TTC549 (cell line): ENCODE measurements at regions not wholly inside any gene's neighbourhood (a gene's known extent, or its start where the extent isn't known, plus 50 kb on each side); places are given as distances from the start of the nearest gene placed in this dataset.

Experiments
- FAIRE-seq: peaks from 2 replicates; lab custom pipeline; 2012; peaks lifted over from hg19 to GRCh38; lab: Jason Lieb, UNC

DNA sequence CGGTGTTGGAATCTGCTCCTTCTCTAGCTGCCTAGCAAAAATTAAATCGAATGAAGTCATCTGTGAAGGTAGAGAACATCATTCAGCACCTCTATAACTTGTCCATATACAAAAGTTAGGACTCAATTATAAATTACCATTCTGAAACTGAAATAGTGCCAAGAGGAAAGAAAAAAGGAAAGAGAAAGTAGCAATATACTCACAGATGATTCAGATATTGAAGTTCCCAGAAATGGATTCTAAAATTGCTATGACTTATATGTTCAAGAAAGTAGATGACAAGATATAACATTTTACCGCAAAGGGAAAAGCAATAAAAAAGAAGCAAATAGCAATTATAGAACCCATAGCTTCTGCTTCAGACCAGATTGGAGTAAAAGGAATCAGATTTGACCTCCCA is 333.6 kb upstream of the GYPC start:
- no peak for FAIRE-seq

DNA sequence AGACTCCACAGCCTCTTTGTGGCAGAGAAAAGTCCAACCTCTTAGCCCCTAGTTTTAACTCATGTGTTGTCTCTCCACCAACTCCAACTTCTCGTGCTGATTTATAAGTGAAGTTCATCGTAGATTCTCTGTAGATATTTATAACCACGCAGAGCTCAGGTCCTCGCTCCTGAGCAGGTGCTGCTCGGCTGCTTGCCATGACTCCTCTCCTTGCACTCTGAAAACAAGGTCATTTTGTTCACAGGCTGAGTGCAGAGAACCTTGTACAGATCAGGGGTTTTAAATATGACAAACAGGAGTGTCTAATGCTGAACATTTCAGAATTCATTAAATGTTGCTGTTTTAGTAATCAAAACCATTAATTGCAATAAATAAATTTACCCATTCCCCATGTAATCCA is 330.8 kb upstream of the GYPC start:
- FAIRE-seq: no peak

DNA sequence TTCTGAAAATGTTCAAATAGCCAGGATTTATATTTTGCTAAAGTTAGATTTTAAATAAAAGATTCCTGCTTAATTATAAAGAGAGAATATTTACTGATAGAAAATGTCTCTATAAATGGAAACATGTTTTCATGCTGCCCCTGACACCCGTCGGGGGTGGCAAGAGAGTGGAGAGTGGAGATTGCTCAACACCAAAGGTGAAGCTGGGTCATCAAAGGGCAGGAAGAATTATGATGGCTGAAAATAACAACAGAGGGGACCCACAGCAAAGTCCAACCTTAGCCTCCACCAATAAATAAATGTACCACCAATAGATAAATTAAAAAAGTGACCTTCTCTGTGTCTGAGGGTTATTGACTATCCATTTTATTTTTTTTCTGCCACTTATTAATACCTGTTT is 326.8 kb upstream of the GYPC start:
- no peak for FAIRE-seq

DNA sequence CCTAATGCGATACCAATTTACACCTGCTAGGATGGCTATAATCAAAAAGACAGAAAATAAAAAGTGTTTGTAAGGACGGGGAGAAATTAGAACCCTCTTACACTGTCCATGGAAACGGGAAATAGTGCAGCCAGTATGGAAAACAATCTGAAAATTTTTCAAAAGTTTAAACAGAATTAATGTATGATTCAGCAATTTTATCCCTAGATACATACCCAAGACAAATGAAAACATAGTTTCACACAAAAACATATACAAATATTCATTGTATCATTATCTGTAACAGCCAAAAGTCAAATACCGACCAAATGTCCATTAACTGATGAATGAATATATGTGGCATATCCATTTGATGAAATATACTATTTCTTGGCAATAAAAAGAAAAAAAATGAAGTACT is 313.5 kb upstream of the GYPC start:
- no peak for FAIRE-seq

DNA sequence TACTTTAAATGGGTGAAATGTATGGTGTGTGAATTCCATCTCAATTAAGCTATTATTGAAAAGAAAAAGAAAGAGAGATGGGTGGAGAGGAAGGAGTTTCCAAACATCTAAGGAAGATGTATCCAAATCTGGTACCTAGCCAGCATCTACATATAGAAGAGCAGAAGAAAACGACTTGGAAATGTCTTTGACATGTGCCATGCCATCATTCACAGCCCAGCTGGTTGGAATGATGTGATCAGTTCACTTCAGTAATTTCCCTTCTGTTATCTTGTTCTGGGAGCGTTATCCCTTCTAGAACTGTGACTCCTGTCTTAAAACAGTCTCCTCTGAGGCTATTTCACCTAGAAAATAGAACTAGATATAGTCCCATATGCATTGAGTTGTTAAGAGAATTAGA is 312.8 kb upstream of the GYPC start:
- FAIRE-seq: no peak

DNA sequence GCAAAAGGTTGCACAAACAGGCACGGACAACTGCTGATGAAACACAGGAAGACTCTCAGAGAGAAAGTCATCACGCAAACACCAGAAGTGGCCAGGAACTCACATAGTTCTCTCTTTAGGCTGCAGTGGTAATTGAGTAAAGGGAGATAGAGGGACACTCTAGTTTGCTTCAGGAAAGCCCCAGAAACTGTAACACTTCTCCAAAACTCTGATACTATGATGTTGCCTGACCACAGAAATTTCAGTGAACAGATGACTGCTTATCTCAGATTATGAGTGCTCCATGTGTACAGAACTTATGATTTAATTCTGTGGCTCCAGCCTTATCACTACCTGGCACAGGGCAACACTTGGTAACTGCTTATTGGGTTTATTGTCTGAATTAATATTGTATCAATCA is 311.5 kb upstream of the GYPC start:
- FAIRE-seq: no peak

DNA sequence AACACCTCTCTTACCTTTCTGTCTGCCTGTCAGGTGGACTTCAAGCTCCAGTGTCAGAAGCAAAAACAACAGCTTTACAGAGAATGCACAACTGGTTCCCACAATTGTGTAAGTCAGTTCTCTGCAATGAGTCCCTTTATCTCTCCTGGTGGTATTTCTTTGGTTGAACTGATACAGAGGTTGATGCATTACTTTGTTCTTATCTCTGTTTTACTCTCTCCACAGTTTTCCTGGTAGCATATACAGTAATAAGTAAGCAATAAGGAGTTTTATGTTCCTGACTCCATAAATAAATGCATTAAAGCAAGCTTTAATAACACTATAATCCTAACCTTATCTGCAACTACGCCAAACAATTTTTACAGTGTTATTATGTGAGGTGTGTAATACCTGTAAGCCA is 310.3 kb upstream of the GYPC start:
- FAIRE-seq: no peak

DNA sequence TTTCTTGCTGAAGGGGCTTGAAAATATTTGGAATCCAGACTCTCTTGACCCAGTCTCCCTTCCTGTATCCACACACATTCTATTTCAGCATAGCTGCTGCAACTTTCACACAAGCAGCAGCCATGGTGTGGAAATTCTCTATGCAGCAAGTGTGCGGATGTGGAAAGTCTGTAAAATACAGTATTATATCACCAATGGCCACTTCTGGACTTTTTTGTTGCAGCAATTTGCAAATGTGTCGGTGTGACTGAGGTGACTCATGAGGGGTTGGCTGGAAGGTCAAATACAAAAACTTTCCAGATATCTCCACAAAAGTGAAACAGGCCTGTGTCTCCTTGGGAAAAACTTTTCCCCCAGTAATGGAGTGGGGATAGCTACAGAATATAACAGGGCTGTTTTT is 299.3 kb upstream of the GYPC start:
- FAIRE-seq: no peak

DNA sequence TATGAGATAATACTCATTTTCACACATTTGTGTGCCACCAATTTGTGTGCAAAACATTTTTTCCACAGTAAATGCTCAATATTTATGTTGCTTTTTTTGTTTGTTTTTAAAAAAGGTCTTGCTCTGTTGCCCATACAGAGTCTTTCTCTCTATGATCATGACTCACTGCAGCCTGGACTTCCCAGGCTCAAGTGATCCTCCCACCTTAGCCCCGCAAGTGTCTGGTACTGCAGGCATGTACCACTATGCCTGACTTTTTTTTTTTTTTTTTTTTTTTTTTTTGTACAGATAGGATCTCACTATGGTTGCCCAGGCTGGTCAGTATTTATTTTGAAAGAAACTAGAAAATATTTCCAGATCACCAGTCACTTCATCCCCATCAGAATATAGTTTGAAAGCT is 297.8 kb upstream of the GYPC start:
- no peak for FAIRE-seq

DNA sequence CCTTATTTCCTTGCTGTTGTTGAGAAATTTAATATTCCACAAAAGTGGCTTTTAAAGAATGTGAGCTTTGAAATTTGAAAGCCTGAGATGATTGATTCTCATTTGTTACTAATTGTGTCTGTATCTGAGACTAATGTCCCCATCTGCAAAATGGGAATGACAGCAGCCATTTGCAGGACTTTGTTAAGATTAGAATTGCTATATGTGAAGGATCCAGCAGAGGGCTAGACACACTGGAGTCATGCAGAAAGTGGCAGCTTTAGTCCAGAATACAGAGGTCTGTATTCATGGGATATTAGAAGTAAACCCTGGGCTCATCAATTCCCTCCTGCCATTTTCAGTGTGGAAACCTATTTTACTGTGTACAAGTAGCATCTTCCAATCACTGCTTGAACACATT is 296.5 kb upstream of the GYPC start:
- FAIRE-seq: no peak

DNA sequence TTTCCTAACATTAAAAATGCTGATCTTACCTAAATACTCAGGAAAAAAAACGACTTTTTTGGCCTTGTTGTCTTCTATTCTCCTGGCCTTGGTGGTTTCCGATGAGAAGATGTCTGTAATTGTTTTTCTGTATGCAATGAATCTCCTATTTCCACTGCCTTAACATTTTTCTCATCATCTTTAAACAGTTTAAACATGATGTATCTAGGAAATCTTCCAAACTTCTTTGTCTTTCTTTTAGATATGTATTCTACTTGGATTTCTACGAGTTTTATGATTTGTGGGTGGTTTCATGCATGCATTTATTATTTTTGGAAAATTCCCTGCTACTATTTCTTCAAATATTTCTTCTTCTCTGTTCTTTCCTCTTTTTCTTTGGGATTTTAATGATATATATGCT is 288.6 kb upstream of the GYPC start:
- no peak for FAIRE-seq

DNA sequence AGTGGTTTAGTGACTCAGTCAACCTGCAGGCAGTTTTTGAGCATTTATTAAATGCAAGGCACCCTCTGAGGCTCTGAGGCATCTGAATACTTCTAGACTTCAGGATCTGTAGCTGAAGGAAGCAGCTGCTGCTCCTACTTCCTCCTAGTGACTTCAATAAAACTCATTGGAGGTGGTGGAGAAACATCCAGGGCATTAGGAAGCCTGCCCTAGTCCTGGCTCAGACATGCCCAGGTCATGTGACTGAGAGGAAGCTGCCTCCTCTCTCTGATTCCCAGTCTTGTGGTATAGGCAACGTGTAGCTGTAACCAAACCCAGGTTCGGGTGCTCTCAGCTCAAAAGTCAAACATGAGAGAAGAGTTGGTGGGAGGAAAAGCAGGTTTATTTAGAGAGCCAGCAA is 287.2 kb upstream of the GYPC start:
- FAIRE-seq: no peak

DNA sequence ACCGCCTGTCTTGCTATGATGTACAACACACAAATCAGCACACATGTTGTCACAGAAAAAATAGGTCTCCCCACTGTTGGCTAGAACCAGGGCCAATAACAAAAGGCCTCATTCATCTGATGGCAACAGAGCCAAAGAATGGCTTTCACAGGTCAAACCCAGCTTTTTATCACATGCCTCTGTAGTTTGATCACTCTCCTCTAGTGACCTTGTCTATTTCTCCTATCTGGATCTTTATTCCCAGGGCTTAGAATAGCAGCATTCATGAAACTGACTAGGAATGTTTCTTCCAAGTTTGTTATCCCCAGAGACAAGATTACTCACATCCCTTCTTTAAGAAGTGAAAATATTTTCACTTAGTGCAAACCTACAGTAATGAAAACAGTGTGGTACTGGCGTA is 285.8 kb upstream of the GYPC start:
- FAIRE-seq: no peak

DNA sequence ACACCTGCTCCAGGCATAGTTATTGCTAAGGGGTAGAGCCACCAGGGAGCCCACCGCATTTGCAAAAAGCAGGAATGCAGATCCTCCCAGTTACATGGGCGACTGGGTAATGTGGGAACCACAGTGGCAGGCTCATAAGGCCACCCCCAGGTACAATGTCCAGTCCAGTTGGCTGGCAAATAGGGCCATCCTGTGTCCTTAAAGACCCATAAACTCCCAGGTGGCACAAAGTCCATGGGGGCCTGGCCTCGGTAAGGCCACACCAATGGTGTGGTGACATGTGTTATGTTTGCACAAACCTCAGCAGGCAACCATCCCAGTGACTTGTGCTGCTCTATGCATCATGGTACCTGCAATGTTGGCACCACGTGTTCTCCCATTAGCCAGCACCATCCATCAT is 283.6 kb upstream of the GYPC start:
- FAIRE-seq: no peak

DNA sequence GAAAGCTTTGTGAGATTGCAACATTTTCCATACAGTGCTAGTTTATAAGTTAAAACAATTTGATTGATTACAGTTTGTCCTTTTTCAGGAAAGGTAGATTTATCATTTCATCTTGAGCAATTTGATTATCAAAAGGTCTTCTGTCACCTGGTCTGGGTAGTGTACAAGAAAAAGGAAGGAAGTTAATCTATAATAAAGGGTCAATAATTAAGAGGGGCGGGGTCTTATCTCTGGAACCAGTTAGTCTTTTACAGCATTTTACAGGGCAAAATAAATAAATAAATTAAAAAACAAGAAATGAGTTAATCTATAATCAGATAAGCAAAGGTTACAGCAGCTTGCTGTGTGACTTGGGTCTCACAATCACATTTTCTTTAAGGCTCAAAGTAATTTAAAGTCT is 277.8 kb upstream of the GYPC start:
- no peak for FAIRE-seq

DNA sequence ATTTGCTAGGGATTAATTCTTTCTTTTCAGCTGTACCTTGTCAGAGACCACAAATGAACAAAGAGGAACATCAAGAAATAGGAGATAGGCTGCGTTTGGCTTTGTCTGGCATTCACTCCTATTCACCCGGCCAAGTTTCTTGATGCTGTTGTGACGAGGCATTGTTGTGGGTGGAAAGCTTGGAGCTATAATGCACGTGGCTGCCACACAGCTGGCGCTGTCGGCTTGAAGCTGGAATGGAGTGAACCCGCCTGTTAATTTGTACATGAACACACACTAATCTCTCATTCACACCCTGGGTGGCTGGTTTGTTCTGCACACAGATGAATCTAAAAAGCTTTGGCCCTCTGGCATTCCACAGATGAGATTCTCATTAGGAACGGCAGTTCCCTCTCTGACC is 274.9 kb upstream of the GYPC start:
- FAIRE-seq: no peak

DNA sequence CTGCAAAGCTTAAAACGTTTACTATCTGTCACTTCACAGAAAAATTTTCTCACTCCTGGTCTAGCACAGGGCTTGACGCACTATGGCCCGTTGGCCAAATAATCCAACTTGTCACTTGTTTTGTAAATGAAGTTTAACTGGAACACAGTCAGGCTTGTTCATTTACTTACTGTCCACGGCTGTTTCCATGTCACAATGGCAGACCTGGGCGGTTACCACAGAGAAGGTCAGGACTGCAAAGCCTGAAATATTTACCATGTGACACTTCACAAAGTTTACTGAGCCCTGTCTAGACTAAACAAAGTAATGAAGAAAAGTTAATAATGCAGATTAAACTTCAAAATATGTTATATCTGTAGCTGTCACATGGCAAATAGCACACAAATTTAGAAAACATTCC is 273.0 kb upstream of the GYPC start:
- FAIRE-seq: no peak

DNA sequence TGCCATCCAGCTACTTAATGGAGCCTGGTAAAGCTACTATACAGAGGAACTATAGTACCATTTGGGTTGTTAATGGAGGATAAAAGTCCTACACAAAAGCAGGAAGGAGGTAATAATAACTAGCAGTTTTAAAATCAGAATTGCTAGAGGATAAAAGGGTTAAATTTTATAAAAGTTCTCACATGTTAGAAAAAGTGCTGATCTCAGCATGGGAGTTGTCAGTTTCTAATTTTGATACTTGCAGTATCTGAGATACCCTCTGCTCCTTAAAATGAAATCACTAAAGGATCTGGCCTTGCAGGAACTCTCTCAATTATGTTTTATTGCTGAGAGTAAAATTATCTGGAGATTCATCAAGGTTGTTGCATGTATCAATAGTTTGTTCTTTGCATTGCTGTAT is 272.2 kb upstream of the GYPC start:
- FAIRE-seq: no peak

DNA sequence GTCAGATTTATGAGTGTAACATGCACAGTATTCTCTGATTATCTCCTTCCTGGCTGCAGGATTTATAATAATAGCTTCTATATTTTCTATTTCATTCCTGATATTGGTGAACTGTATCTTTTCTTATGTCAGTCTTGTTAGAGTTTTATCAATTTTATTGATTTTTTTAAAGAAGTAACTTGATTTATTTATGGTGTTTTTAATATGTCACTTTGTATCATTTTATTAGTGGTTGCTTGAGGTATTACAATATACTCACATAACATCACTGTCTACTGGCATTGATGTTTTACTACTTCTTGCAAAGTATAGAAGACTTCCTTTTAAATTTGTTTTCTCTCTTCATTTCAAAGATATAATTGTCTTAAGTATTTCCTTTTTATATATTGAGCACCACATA is 270.5 kb upstream of the GYPC start:
- no peak for FAIRE-seq

DNA sequence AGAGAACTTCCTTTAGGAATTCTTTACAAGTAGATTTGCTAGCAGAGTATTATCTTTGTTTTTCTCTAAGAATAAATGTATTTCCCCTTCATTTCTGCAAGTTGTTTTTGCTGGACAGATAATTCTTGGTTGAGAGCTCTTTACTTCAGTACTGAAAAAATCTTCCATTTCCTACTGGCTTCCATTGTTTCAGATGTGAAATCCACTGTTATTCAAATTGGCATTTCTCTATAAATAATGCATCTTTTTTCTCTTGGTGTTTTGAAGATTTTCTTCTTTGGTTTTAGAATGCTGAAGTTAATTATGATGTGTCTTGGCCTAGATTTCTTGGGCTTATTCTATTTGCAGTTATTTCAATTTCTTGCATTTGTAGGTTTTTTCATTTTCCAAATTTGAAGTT is 270.0 kb upstream of the GYPC start:
- FAIRE-seq: no peak

DNA sequence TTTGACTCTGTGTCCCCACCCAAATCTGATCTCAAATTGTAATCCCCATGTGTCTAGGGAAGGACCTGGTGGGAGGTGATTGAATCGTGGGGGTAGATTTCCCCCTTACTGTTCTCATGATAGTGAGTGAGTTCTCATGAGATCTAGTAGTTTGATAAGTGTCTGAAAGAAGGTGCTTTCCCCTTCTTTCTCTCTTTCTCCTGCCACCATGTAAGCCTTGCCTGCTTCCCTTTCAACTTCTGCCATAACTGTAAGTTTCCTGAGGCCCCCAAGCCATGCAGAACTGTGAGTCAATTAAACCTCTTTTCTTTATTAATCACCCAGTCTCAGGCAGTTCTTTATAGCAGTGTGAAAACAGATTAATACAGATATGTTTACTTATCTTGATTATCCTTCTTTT is 266.5 kb upstream of the GYPC start:
- FAIRE-seq: no peak

DNA sequence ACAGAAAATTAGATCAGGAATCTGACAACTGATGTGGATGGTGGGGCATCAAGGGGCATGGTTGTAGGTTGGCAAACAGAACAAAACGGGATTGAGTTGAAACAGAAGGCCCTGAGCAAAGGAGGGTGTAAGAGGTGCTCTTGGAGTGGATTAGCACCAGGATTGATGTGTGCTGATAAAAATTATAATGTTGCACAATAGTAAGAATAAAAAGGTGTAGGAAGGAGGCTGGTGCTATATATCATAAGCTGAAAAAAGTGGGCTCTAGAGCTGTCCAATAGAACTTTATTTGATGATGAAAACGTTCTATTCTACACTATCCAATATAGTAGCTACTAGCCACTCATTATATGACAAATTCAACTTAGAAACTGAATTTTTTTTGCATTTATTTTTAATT is 263.1 kb upstream of the GYPC start:
- FAIRE-seq: no peak

DNA sequence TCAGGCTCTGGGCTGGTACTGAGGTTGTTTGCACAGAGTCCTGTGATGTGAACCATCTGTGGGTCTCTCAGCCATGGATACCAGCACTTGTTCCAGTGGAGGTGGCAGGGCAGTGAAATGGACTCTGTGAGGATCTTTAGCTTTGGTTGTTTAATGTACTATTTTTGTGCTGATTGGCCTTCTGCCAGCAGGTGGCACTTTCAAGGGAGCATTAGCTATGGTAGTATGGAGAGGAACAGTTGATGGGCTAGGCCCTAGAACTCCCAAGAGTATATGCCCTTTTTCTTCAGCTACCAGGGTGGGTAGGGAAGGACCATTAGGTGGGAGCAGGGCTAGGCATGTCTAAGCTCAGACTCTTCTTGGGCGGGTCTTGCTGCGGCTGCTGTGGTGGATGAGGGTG is 257.0 kb upstream of the GYPC start:
- FAIRE-seq: no peak

DNA sequence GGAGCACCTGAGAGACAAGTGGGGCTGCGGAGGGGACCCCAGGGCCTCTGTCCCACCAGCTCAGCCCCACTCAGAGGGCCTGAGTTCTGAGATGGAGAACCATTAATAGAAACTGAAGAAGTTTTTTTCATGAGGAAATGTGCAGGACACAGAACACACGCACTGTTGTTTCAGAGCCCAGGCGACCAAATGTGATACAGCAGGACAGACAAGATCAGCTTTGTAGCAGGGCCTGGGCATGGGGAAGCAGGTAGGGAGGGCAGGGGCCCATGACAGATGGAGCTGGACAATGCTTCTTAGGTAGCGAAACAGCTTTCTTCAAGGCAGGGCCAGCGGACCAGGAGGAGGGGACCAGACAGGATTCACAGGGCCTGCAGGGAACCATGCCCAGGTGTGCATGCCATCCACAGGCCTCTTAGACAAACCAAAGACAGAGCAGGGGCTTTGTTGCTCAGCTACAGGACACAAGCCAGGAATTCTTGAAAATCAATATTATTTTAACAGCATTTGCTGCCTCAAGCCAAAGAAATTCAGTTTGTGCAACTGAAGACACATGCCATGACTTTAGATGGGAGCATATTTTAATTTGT is 252.8 kb upstream of the GYPC start:
- no peak for FAIRE-seq

DNA sequence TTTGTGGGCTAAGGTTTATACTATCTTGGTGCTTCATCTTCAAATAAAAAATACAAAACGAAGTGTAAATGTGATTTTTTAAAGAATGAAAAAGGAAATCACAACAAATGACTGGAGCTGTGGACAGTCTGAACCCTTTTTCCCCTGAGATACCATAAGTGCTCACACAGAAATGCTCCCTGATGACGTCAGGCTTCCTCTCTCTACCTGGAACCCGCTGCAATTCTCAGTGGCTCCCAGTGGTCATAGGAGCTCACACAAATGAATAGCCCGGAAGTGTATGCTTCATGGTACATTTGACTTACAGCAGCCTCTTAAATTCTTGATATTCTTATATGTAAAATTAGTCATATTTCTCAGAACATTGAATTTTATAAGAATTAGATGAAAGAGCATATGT is 249.7 kb upstream of the GYPC start:
- no peak for FAIRE-seq

DNA sequence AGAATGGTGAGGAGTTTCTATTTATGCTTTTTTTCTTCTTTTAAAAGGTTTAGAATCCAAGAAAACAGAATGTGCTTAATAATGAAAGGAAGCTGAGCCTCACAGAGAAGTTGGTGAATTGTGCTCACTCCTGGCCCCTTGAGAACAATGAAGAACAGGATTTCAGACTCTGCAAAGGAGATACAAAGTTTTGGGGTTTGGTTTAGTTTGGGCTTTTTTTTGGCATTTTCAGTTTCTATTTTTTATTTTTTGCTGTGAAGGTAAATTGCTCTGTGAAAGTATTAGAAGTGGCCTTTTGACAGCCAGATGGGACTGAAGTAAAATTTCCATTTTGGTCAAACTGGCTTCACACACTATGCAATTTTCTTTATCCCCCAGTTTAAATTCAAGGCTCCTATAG is 247.3 kb upstream of the GYPC start:
- no peak for FAIRE-seq
